ENCODE measurements at regions not wholly inside any gene's neighbourhood (a gene's known extent, or its start where the extent isn't known, plus 50 kb on each side); places are given as distances from the start of the nearest gene placed in this dataset.

DNA sequence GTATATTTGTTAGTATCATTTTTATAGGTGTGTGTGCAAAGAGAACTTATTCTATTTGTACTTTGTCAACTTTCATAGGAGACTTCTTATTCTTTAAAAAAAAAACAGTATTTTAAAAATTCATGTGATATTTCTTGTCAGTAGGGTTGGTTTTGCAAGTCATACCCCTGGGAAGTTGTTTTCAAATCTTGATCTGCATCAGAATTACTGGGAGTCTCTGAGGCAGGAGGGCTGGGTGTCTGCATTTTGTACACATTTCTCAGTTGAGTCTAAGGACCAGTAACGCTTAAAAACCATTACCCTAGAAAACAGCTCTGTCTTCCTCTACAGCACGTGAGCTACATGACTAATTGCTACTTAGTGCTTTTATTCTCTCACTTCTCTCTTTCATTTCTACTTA is 76.0 kb upstream of the CTTNBP2NL start:
- no peak for DNase-seq

DNA sequence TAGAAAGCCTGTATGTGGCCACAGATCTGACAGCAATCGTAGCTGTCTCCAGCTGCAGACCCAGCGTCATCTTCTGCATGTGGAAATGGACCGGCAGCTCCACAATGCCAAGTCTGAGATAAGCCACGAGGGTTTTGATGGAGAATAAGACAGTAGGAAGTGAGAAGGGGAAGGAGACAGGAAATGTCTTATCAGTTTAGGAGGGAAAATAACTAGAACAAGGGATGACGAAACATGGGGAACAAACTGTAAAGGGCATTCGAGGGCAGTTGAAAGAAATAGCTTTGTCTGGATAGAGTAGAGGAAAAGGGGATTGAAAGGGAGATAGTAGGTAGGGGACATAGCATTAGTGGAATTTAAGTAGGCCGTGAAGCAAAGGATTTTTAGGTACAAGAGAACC is 74.0 kb upstream of the CTTNBP2NL start:
- no peak for DNase-seq

DNA sequence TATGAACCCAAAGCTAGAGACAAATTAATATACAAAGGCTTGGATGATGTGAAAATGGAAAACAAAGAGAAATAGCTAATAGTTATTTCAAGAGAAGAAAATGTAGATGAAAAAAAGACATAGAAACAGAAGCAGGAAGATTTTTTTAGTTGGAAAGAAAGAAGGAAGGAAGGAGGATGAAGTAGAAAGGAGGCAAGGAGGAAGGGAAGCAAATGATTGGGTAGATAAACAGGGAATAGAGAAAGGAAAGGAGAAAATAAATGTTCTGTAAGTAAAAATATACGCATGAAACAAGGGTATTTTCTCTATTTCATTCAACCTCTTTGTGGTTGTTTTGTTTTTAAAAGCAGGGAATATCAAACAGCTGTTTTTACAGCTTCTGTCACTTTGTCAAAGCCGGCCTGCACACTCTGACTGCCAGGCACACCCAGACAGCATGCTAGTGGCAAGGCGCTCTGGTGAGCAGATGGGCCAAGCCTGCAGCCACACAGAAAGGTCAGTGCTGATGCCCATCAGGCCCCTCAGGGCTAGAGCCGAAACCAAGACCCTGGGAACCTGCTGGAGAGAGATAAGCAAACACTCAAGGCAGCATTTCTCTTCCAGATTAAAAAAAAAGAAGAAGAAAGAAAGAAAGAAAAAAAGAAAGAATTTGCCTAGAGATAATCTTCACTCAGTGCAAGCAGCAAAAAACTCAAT is 72.9 kb upstream of the CTTNBP2NL start:
- no peak for DNase-seq

DNA sequence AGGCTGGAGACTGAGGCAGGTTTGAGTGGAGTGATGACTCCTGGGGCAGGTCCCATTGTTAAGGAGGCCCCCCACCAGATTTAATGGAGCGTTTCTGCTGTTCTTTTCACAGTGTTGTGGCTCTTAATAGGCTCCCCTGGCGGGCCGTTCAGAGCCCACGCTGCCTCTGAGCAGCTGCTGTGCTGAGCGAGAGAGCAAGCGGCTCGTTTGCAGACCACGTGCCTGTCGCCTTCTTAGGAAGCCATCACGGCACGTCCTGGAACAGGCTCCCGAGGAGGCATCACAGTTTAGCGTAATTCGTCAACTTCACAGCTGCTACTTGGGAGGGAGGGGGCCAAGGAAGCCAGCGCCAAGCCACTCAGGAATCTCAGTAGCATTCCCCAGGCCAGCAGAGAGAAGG is 70.5 kb upstream of the CTTNBP2NL start:
- DNase-seq, result no peak

DNA sequence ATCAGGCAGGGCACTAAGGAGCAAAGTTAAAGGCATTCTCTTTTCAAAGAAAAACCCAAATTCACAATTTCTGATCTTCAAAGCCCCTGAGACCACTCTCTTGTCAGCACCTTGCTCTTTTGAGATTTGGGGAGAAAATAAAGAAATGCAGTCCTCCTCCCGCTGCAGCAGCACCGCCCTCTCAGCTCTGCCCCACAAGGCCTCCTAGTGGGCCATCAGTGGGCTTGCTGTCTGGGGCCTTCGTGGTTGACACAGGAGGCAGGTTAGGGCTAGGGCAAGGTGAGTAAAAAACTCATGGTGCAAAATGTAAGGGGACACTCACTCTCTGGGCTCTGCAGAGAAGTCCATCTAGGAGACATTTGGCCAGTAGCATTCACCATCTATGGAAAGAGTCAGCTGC is 67.4 kb upstream of the CTTNBP2NL start:
- no peak for DNase-seq

- no peak for DNase-seq
Measured at GRCh38 chr1:112332176-112333150, 63.6 kb upstream of the CTTNBP2NL start.

DNA sequence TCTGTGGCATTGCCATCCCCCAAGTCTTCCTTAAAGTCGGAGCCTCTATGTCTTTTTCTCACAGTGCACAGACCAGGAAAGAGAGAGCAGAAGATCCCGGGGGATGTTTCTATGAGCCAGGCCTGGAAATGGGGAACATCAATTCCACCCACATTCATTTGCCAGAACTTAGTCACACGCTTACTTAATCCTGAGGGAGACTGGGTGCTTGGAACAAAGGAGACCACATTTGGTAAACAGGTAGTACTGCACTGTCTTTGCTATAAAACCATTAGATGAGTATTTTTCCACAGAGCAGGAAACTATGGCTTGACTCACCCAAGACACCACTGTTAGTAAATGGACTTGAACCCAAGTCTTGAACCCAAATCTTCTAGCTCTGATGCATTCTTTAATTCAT is 60.7 kb upstream of the CTTNBP2NL start:
- no peak for DNase-seq

GRCh38 chr1:112337028-112337531 is 58.9 kb upstream of the CTTNBP2NL start:
- DNase-seq, result no peak

GRCh38 chr1:112341986-112342385 is 54.0 kb upstream of the CTTNBP2NL start:
- no peak for DNase-seq

DNA sequence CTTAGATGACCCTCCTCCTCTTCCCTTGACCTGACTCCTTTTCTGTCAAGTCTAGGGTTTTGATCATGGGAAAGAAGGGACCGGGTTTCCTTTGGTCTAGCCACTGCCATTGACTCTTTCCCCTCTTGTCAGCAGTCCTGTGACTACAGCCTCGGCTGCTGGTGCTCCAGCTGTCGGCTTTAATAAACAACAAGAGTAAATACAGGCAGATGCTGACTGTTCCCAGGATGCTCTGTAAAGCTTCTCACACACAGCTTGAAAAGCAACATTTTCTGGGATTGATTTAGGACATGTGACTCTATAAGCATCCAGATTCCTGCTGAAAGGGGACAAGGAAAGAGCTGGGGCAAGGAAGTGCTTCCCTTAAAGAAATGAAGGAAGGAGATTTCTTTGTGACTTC is 53.5 kb upstream of the CTTNBP2NL start:
- no peak for DNase-seq

DNA sequence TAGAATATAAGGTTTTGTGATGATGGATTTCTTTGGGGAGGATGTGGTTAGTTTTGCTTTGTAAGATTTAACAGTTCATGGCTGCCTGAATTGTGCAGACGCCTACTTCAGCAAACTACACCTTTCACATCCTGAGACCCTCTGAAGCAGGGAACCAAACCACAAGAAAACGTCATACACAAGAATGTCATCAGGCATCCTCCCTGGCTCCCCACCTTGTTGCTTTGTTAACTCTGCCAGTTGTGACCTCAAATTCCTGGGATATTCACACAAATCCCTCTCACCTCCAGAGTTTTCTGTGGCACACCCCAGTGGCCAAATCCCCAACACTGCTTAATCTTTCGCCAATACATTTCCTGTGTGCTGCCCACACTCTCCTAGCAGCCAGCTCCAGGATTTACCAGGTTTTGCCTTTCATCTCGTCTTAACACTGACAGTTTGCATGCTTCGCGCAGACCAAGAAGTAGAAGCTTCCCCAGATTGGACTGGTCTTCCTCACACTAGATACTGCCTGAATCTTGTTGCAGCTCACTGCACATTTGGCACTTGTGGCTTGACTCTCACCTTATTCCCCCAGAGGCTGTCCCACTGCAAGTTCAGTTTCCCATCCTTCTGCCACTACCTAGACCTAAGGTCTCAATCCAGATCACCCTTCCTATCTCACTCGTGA is 51.1 kb upstream of the CTTNBP2NL start:
- DNase-seq, result no peak
